Type B pancreatic cell (in vitro differentiated cells): ENCODE measurements at regions not wholly inside any gene's neighbourhood (a gene's known extent, or its start where the extent isn't known, plus 50 kb on each side); places are given as distances from the start of the nearest gene placed in this dataset.
A peak's percentile ranks its signal among the peaks of the same experiment; 100 is the strongest.

ENCODE experiments used
- DNase-seq: peaks from one replicate; pipeline ENCODE4 v3.0.0; 2021; ENCODE audit warnings: mixed read lengths; ENCODE audit not compliant: unreplicated experiment; ENCODE audit errors: extremely low spot score
- H3K27ac Mint-ChIP-seq: 2 replicates; pipeline ENCODE4 v1.8.0; 2021; ENCODE audit warnings: mild to moderate bottlenecking, mixed read lengths
- H3K27me3 Mint-ChIP-seq: 2 replicates; pipeline ENCODE4 v1.8.0; 2021; ENCODE audit warnings: mixed read lengths
- H3K36me3 Mint-ChIP-seq: 2 replicates; pipeline ENCODE4 v1.8.0; 2021; ENCODE audit warnings: mixed read lengths
- H3K4me1 Mint-ChIP-seq: one replicate; pipeline ENCODE4 v1.8.0; 2021; ENCODE audit warnings: mixed read lengths; ENCODE audit not compliant: unreplicated experiment
- H3K4me3 Mint-ChIP-seq: 2 replicates; pipeline ENCODE4 v1.8.0; 2021; ENCODE audit warnings: mild to moderate bottlenecking, mixed read lengths
- H3K9me3 Mint-ChIP-seq: 2 replicates; pipeline ENCODE4 v1.8.0; 2021; ENCODE audit warnings: mixed read lengths
- CTCF ChIP-seq: fragments of 200-600 bp; sonication (generic); conservative IDR thresholded peaks from 2 replicates; pipeline ENCODE4 v1.5.0; 2021; ENCODE audit warnings: antibody characterized with exemption, mild to moderate bottlenecking

GRCh38 chr12:75677522-75677921 lies 166.1 kb upstream of the KRR1 start:
- no peak overlapping the region for H3K27ac Mint-ChIP-seq
- no peaks in the 10 kb centered on the region for H3K27me3 Mint-ChIP-seq
- H3K4me3 Mint-ChIP-seq: no peak overlapping the region
- no peak for DNase-seq
- no peaks in the 10 kb centered on the region for H3K4me1 Mint-ChIP-seq
- H3K36me3 Mint-ChIP-seq: peaks cover 4% of the 10 kb centered on the region
- peaks cover 5% of the 10 kb centered on the region for H3K9me3 Mint-ChIP-seq
- no peak for TF ChIP-seq CTCF

- no peak overlapping the region for H3K27ac Mint-ChIP-seq
- DNase-seq: no peak
- H3K4me1 Mint-ChIP-seq: peaks cover 8% of the 10 kb centered on the region
- no peak overlapping the region for H3K4me3 Mint-ChIP-seq
- H3K9me3 Mint-ChIP-seq: no peaks in the 10 kb centered on the region
- no peak for TF ChIP-seq CTCF
- no peaks in the 10 kb centered on the region for H3K36me3 Mint-ChIP-seq
- no peaks in the 10 kb centered on the region for H3K27me3 Mint-ChIP-seq
Observed at GRCh38 chr12:75674393-75674792, 163.0 kb upstream of the KRR1 start.

GRCh38 chr12:75672200-75672599 lies 160.8 kb upstream of the KRR1 start:
- H3K27me3 Mint-ChIP-seq: no peaks in the 10 kb centered on the region
- peaks cover 12% of the 10 kb centered on the region for H3K4me1 Mint-ChIP-seq
- H3K9me3 Mint-ChIP-seq: no peaks in the 10 kb centered on the region
- DNase-seq: no peak
- H3K36me3 Mint-ChIP-seq: no peaks in the 10 kb centered on the region
- H3K27ac Mint-ChIP-seq: no peak overlapping the region
- peak overlapping the region; percentile 18 for H3K4me3 Mint-ChIP-seq
- TF ChIP-seq CTCF: no peak

GRCh38 chr12:75670216-75670615 lies 158.8 kb upstream of the KRR1 start:
- Mint-ChIP-seq H3K9me3 (no peaks in the 10 kb centered on the region), H3K27me3 (no peaks in the 10 kb centered on the region), H3K36me3 (no peaks in the 10 kb centered on the region), H3K4me1 (peaks cover 16% of the 10 kb centered on the region), H3K27ac (no peak overlapping the region), H3K4me3 (no peak overlapping the region)
- DNase-seq: no peak
- no peak for TF ChIP-seq CTCF

- peaks cover 4% of the 10 kb centered on the region for H3K9me3 Mint-ChIP-seq
- DNase-seq: no peak
- peak overlapping the region; percentile 0 for H3K4me3 Mint-ChIP-seq
- peaks cover 12% of the 10 kb centered on the region for H3K4me1 Mint-ChIP-seq
- no peaks in the 10 kb centered on the region for H3K27me3 Mint-ChIP-seq
- H3K36me3 Mint-ChIP-seq: no peaks in the 10 kb centered on the region
- H3K27ac Mint-ChIP-seq: no peak overlapping the region
- TF ChIP-seq CTCF: no peak
Observed at GRCh38 chr12:75666939-75667334, 155.5 kb upstream of the KRR1 start.
